Stimulated activated CD8-positive, alpha-beta memory T cell treated with anti-CD3 and anti-CD28 coated beads, Interleukin-2, amount 100 ng/mL, for 48 hours (primary cell): ENCODE measurements at regions not wholly inside any gene's neighbourhood (a gene's known extent, or its start where the extent isn't known, plus 50 kb on each side); places are given as distances from the start of the nearest gene placed in this dataset.

Experiments used
- DNase-seq, 2 donors: peaks; one replicate each; pipeline ENCODE4 v3.0.0-alpha.2; 2020; ENCODE audit warnings: low read depth in 2 of 2

- peak; percentile 26 to 57 for DNase-seq
Observed at GRCh38 chr21:45592208-45592619, 50.0 kb upstream of the SLC19A1 start.

- no peak for DNase-seq
Observed at GRCh38 chr21:45592626-45593134, 50.4 kb upstream of the SLC19A1 start.

- no peak for DNase-seq
Observed at GRCh38 chr21:45593162-45594022, 50.1 kb upstream of the PCBP3 start.
